ENCODE measurements at regions not wholly inside any gene's neighbourhood (a gene's known extent, or its start where the extent isn't known, plus 50 kb on each side); places are given as distances from the start of the nearest gene placed in this dataset.

- TF ChIP-seq CTCF (IDR thresholded peaks at IDR 0.05) = no peak
- TF ChIP-seq POLR2A (IDR thresholded peaks at IDR 0.05) = no peak
Measured at GRCh38 chr7:153939654-153940053, 112.5 kb upstream of the DPP6 start.
